IMR-90 (cell line): ENCODE measurements at regions not wholly inside any gene's neighbourhood (a gene's known extent, or its start where the extent isn't known, plus 50 kb on each side); places are given as distances from the start of the nearest gene placed in this dataset.

ENCODE experiments used
- ATAC-seq: fragments of 200-7000 bp; cut with Tn5 transposase; 2 replicates; pipeline ENCODE4 v1.9.1; 2020; ENCODE audit warnings: low read depth, mild to moderate bottlenecking, moderate library complexity
- BruUV-seq: library from RNA; stranded (reverse); fragments of 400-500 nt; replicated peaks from 2 replicates; lab custom pipeline; 2021; lab: Mats Ljungman, UMichigan
- CTCF ChIA-PET: fragments of 300-600 bp; formaldehyde crosslinking; extraction: SDS; loops from one replicate; lab custom pipeline; 2021; ENCODE audit warnings: antibody characterized with exemption; lab: Yijun Ruan, JAX
- POLR2A ChIA-PET: fragments of 300-600 bp; sonication (Branson Sonifier 250); formaldehyde crosslinking; loops from one replicate; lab custom pipeline; 2022; ENCODE audit warnings: antibody characterized with exemption; ENCODE audit not compliant: unreplicated experiment; lab: Charles Lee
- DNase-seq: peaks from one replicate; pipeline ENCODE4 v3.0.0; 2013
- H2AFZ ChIP-seq: replicated peaks from 2 replicates; pipeline ENCODE3; 2013; ENCODE audit warnings: low read length, mild to moderate bottlenecking; ENCODE audit not compliant: poor library complexity
- H2AK5ac ChIP-seq: 2 replicates; pipeline ENCODE4 v1.6.1; 2013; ENCODE audit warnings: low read depth, low read length, inconsistent platforms
- H2AK9ac ChIP-seq: replicated peaks from 2 replicates; pipeline ENCODE3; 2013; ENCODE audit warnings: mild to moderate bottlenecking, low read depth, low read length, moderate library complexity; ENCODE audit not compliant: poor library complexity
- H2BK120ac ChIP-seq: 2 replicates; pipeline ENCODE4 v1.6.1; 2013; ENCODE audit warnings: low read depth, low read length, inconsistent platforms
- H2BK15ac ChIP-seq: 3 replicates; pipeline ENCODE4 v1.6.1; 2013; ENCODE audit warnings: low read depth, low read length, inconsistent platforms
- H2BK20ac ChIP-seq: 2 replicates; pipeline ENCODE4 v1.6.1; 2013; ENCODE audit warnings: low read depth, mild to moderate bottlenecking, inconsistent platforms, low read length, moderate library complexity
- H2BK5ac ChIP-seq: 2 replicates; pipeline ENCODE4 v1.6.1; 2013; ENCODE audit warnings: mild to moderate bottlenecking, low read depth, low read length, inconsistent platforms; ENCODE audit not compliant: poor library complexity, severe bottlenecking
- H3K14ac ChIP-seq: replicated peaks from 2 replicates; pipeline ENCODE4 v1.6.1; 2013; ENCODE audit warnings: low read depth, low read length, inconsistent platforms
- H3K18ac ChIP-seq: 2 replicates; pipeline ENCODE4 v1.6.1; 2013; ENCODE audit warnings: low read depth, low read length, control low read depth
- H3K23ac ChIP-seq: 2 replicates; pipeline ENCODE4 v1.6.1; 2013; ENCODE audit warnings: low read depth, low read length, inconsistent platforms
- H3K27ac ChIP-seq: 2 replicates; pipeline ENCODE4 v1.5.1; 2013; ENCODE audit warnings: mild to moderate bottlenecking, control low read depth, low read length; ENCODE audit not compliant: insufficient read depth
- H3K27me3 ChIP-seq: 2 replicates; pipeline ENCODE4 v1.6.1; 2013; ENCODE audit warnings: low read length; ENCODE audit not compliant: control insufficient read depth, insufficient read depth
- H3K36me3 ChIP-seq: 2 replicates; pipeline ENCODE4 v1.6.1; 2013; ENCODE audit warnings: low read length, mixed read lengths; ENCODE audit not compliant: control insufficient read depth, insufficient read depth
- H3K4ac ChIP-seq: 2 replicates; pipeline ENCODE4 v1.6.1; 2013; ENCODE audit warnings: low read depth, low read length, inconsistent platforms
- H3K4me1 ChIP-seq: 2 replicates; pipeline ENCODE4 v1.6.1; 2013; ENCODE audit warnings: low read length, mixed read lengths; ENCODE audit not compliant: control insufficient read depth, insufficient read depth
- H3K4me2 ChIP-seq: 2 replicates; pipeline ENCODE4 v1.6.1; 2013; ENCODE audit warnings: low read depth, mild to moderate bottlenecking, control low read depth, low read length, moderate library complexity
- H3K4me3 ChIP-seq: 2 replicates; pipeline ENCODE4 v1.5.1; 2013; ENCODE audit warnings: low read depth, mild to moderate bottlenecking, control low read depth, low read length, moderate library complexity; ENCODE audit not compliant: insufficient read depth
- H3K56ac ChIP-seq: 2 replicates; pipeline ENCODE4 v1.6.1; 2013; ENCODE audit warnings: low read length, inconsistent platforms; ENCODE audit not compliant: insufficient read depth; ENCODE audit errors: extremely low read depth
- H3K79me1 ChIP-seq, 2 experiments: 2 replicates each; pipeline ENCODE4 v1.6.1; 2013; ENCODE audit warnings: low read length in 2 of 2, inconsistent platforms in 1 of 2, low read depth in 1 of 2
- H3K9ac ChIP-seq: 2 replicates; pipeline ENCODE4 v1.6.1; 2013; ENCODE audit warnings: low read depth, low read length, control low read depth
- H3K9me1 ChIP-seq: 2 replicates; pipeline ENCODE4 v1.6.1; 2013; ENCODE audit warnings: low read length, inconsistent platforms; ENCODE audit not compliant: insufficient read depth
- H3K9me3 ChIP-seq: 2 replicates; pipeline ENCODE4 v1.6.1; 2013; ENCODE audit warnings: low read length; ENCODE audit not compliant: control insufficient read depth, insufficient read depth
- H4K20me1 ChIP-seq: 2 replicates; pipeline ENCODE4 v1.6.1; 2013; ENCODE audit warnings: low read length, inconsistent platforms; ENCODE audit not compliant: insufficient read depth
- H4K5ac ChIP-seq: 2 replicates; pipeline ENCODE4 v1.6.1; 2013; ENCODE audit warnings: mild to moderate bottlenecking, low read depth, low read length, control low read depth
- H4K8ac ChIP-seq, 2 experiments: 2 replicates each; pipeline ENCODE4 v1.6.1; 2013; ENCODE audit warnings: low read depth in 2 of 2, low read length in 2 of 2, control low read depth in 1 of 2, inconsistent platforms in 1 of 2
- H4K91ac ChIP-seq: 2 replicates; pipeline ENCODE4 v1.6.1; 2013; ENCODE audit warnings: low read depth, low read length, inconsistent platforms; ENCODE audit not compliant: insufficient read depth
- BHLHE40 ChIP-seq: fragments of 150-350 bp; IDR thresholded peaks from 2 replicates; pipeline ENCODE4 v1.6.1; 2016; ENCODE audit warnings: mild to moderate bottlenecking, low read depth, low read length
- CHD1 ChIP-seq: IDR thresholded peaks from 2 replicates; pipeline ENCODE4 v1.6.1; 2012; ENCODE audit warnings: low read depth, low read length, improper control_type of control experiment
- CTCF ChIP-seq: conservative IDR thresholded peaks from 2 replicates; pipeline ENCODE4 v1.5.1; 2012; ENCODE audit warnings: mild to moderate bottlenecking, low read depth, low read length, improper control_type of control experiment
- MAZ ChIP-seq: IDR thresholded peaks from 2 replicates; pipeline ENCODE4 v1.6.1; 2012; ENCODE audit warnings: low read depth, mild to moderate bottlenecking, low read length, improper control_type of control experiment, moderate library complexity, borderline replicate concordance
- NFE2L2 ChIP-seq: fragments of 150-350 bp; IDR thresholded peaks from 2 replicates; pipeline ENCODE4 v1.6.1; 2016; ENCODE audit warnings: low read depth, mild to moderate bottlenecking, low read length
- POLR2A ChIP-seq: IDR thresholded peaks from 2 replicates; pipeline ENCODE4 v1.6.1; 2012; ENCODE audit warnings: mild to moderate bottlenecking, low read depth, low read length
- RAD21 ChIP-seq: IDR thresholded peaks from 2 replicates; pipeline ENCODE4 v1.6.1; 2012; ENCODE audit warnings: low read length, improper control_type of control experiment
- RCOR1 ChIP-seq: IDR thresholded peaks from 2 replicates; pipeline ENCODE4 v1.6.1; 2012; ENCODE audit warnings: mild to moderate bottlenecking, low read length, improper control_type of control experiment; ENCODE audit not compliant: insufficient replicate concordance
- WGBS, 2 experiments: methylation state at CpG; one replicate each; pipeline versions ENCODE4 v1.1.5 to v1.1.7; 2013; ENCODE audit warnings: missing lambda C conversion rate in 2 of 2; ENCODE audit not compliant: insufficient read length in 1 of 2; ENCODE audit errors: extremely low coverage in 2 of 2; 5-methylcytosine and 5-hydroxymethylcytosine counted together
- dilution Hi-C: fragments of 300-500 bp; cut with HindIII; formaldehyde crosslinking; loops from one replicate; pipeline ENCODE4 v1.14.3; 2018; ENCODE audit warnings: low sequenced_read_pairs; ENCODE audit not compliant: unreplicated experiment
- in situ Hi-C: fragments of 300-500 bp; cut with MboI; formaldehyde crosslinking; loops from 3 replicates; pipeline ENCODE4 v1.14.3; 2019; ENCODE audit warnings: low sequenced_read_pairs, inconsistent platforms, mixed read lengths
- intact Hi-C: fragments of 100-400 bp; cut with micrococcal nuclease; formaldehyde crosslinking; loops from 2 replicates; pipeline ENCODE4 v1.10.0; 2022

GRCh38 chr4:14294611-14295010 lies 667.1 kb upstream of the BOD1L1 start:
- Histone ChIP-seq H3K9me1 (no peaks in the 10 kb centered on the region), H2AFZ (no peak overlapping the region)
- CTCF ChIA-PET: no interaction called here

More at GRCh38 chr4:14294611-14295010, 667.1 kb upstream of the BOD1L1 start:
- Histone ChIP-seq H2AK9ac (no peak overlapping the region), H4K8ac (no peak overlapping the region), H2BK20ac (no peak overlapping the region), H3K9ac (no peak overlapping the region), H3K23ac (no peak overlapping the region), H3K27ac (no peak overlapping the region), H3K18ac (no peak overlapping the region), H3K27me3 (no peaks in the 10 kb centered on the region), H4K20me1 (no peaks in the 10 kb centered on the region), H3K14ac (no peak overlapping the region), H2BK15ac (no peak overlapping the region), H3K4me3 (no peak overlapping the region), H3K56ac (no peak overlapping the region), H2BK120ac (no peak overlapping the region), H3K79me1 (no peaks in the 10 kb centered on the region), H3K4me2 (no peak overlapping the region), H3K4me1 (no peaks in the 10 kb centered on the region), H4K5ac (no peak overlapping the region), H2BK5ac (no peak overlapping the region), H3K9me3 (no peaks in the 10 kb centered on the region), H4K91ac (no peak overlapping the region), H3K36me3 (no peaks in the 10 kb centered on the region), H2AK5ac (no peak overlapping the region), H3K4ac (no peak overlapping the region)
- POLR2A ChIA-PET: no interaction called here
- WGBS, 2 experiments: no CpG with 5 or more reads among the region's 2 CpGs
- intact Hi-C loops: no loop called here
- no peak for TF ChIP-seq CTCF
- TF ChIP-seq RCOR1: no peak
- no peak for TF ChIP-seq CHD1
- TF ChIP-seq BHLHE40: no peak
- no peak for TF ChIP-seq NFE2L2
- TF ChIP-seq POLR2A: no peak
- TF ChIP-seq MAZ: no peak
- TF ChIP-seq RAD21: no peak
- in situ Hi-C loops: no loop called here
- dilution Hi-C loops: no loop called here
- ATAC-seq (peak; percentile 27; the same call in 1 of the 2 replicates), DNase-seq (peak; percentile 23)
- BruUV-seq: no TSS peak
